Globus pallidus (tissue), 1 donor: ENCODE measurements at regions not wholly inside any gene's neighbourhood (a gene's known extent, or its start where the extent isn't known, plus 50 kb on each side); places are given as distances from the start of the nearest gene placed in this dataset.
"Not testable (repeated sequence)": the region's sequence is repeated elsewhere in the genome, so short reads cannot be mapped to it uniquely, and the experiment has no call there.

ENCODE experiments used
- DNase-seq: peaks from one replicate; pipeline ENCODE4 v3.0.0-alpha.2; 2015; ENCODE audit warnings: low spot score

DNA sequence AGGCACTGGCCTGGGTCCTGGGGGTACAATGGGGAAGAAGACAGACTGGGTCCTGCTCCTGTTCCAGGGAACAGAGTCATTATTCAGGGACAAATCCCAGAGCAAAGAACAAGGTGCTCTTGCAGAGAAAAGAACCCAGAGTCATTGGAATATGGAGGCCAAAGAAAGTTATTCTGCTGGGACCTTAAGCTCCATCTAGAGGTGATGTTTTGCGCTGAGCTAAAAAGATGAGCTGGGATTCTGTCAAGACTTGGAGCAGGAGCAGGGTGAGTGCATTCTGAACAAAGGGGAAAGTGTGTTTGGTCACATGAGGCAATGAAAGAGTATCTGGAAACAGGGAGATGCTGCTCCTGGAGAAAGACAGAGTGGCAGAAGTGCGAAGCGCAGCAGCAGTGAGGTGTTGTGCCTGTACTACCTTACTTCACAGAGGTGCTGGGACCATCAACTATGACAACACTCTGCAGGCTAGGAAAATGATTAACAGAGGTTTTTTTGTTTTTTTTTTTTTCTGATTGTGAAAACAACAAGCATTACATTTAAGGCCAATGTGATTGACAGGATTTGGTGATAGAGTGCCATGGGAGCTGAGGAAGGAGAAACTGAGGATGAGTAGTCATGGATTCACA, 95.3 kb upstream of the TNFSF11 start:
- DNase-seq, result no peak

GRCh38 chr13:42484386-42484785, 89.6 kb upstream of the TNFSF11 start:
- no peak for DNase-seq

- DNase-seq, result no peak
Measured at GRCh38 chr13:42485272-42485671, 88.7 kb upstream of the TNFSF11 start.

DNA sequence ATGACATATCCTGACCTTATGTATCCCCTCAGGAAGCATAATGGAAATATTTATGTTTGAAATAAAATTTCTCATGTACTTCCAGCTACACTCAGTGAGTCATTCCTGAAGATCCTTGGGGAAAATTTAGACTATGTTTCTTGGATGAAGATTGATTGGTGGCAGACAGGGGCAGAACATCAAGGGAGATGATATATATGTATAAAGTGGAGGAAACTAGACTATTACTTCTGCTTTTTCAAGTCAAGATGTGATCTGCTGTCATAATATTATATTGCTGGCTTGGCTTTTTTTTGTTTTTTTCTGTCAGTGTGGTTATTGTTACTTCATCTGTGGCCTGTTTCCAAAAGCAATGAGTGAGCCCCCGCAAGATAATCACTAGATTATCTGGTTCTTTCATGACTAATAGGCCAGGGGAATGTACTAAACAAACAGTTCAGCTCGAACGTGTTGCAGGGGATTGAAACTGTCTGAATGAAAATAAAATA, 87.2 kb upstream of the TNFSF11 start:
- DNase-seq, result no peak

GRCh38 chr13:42487221-42487620, 86.7 kb upstream of the TNFSF11 start:
- DNase-seq, result no peak

DNA sequence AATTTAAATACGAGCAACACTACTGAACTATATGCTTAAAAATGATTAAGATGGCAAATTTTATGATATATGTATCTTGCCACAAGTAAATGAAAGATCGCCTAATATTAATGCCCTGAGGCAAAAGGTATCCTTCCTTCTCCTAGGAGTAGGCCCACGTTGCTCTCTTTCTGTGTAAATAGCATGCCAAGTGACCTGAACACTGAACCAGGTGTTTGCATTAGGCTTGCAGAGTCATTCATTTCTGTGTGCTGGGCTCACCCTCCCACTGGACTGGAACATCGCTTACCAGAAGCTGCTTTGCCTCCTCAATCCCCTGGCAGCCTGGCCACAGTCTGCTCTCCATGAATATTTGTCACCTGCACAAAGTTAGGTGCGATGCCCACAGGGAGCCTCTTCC, 83.3 kb upstream of the TNFSF11 start:
- no peak for DNase-seq

DNA sequence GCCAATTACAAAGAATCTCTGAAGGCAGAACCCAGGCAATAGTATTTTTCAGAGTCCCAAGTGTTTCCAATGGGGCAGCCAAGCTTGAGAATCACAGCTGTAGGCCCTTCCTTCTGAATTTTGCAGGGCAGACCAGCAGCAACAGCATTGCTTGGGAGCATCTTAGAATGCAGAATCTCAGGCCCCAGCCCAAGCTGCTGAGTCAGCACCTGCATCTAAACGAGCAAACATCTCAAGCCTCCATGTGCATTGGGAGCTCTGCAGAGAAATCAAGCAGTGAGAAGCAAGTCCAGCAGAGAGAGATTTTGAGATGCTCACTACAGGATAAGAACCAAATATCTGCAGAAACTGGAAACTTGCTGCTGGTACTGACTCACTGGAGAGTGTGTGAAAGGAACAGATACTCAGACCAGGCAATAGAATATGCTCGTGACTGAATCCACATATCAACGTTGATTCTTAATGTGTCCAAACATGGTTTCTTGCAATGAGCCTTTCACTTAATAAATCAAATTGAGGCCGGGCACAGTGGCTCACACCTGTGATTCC, 81.5 kb upstream of the TNFSF11 start:
- no peak for DNase-seq

DNA sequence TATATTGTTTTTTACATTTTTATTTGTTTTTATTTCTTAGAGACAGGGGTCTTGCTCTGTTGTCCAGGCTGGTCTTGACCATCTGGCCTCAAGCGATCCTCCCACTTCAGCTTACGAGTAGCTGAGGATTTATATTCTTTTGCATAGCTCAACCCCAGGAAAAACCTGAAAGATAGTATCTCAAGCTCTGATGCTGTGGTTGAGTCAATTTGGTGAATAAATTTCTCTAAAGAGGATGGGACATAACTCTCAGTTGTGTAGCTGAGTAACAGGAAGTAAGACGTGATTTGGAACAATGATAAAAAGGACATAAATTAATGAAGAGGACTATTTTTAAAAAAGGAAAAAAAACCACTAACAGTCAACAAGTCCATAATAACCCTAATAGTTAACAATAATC, 79.8 kb upstream of the TNFSF11 start:
- no peak for DNase-seq

DNA sequence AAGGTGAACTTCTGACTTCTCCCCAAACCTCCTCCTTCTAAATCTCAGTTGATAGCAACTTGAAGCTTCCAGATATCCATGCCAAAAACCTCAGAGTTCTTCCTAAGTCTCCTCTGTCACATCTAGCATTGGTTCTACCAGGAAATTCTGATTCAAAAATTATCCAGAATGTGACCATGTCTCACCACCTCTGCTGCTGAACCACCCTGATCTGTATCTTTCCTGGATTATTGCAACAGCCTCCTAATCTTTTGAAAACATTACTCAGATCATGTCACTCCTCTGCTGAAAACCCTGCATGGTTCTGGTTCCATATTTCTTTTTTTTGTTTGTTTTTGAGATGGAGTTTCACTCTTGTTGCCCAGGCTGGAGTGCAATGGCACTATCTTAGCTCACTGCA, 78.7 kb upstream of the TNFSF11 start:
- no peak for DNase-seq

GRCh38 chr13:42495751-42496150, 78.2 kb upstream of the TNFSF11 start:
- DNase-seq, result no peak

GRCh38 chr13:42496926-42497554, 76.9 kb upstream of the TNFSF11 start:
- DNase-seq, result not testable (repeated sequence)

DNA sequence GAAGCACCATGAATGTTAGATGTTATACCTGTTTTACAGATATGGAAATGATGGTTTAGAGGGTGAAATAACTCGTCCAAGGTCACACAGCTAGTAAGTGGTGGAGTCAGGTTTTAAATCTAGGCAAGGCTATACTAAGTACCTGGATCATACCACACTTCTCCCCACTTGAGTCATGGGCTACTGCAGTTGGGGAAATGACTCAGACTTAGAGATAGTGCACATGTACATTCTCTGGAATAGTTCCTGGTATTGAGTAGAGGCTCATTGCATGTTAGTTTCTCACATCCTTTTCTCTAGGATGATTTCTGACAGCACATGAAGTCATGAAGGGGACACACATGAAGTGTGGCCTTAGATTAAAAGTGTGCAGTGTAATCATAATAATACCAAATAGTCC, 76.2 kb upstream of the TNFSF11 start:
- no peak for DNase-seq

DNA sequence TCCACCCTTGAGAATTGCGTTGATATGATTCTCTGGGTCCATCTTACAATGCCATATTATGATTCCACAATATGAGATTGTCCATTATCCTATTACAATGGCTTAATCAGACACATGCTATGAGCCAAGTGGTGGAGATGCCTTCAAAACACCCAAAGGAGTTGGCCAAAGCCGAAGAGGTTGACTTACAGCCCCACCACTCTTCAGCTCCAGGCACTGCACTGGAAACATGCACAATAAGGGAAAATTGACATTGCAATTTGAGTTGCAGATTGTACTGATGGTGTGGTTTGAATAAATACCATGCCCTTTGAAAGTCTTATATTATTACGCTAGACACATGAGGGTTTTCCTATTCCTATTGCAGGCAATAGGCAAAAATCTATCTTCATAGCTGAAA, 75.4 kb upstream of the TNFSF11 start:
- no peak for DNase-seq
